T-cell (primary cell): ENCODE measurements at regions not wholly inside any gene's neighbourhood (a gene's known extent, or its start where the extent isn't known, plus 50 kb on each side); places are given as distances from the start of the nearest gene placed in this dataset.

Experiments
- ATAC-seq, 4 experiments: fragments of 200-7000 bp in 3 of 4; fragments of 150-1000 bp in 1 of 4; cut with Tn5 transposase; replicated peaks in 1 of 4; 1 replicate in 3 of 4; 2 replicates in 1 of 4; pipeline ENCODE4 v1.10.0; 2021; ENCODE audit warnings: moderate library complexity in 3 of 4, mild to moderate bottlenecking in 2 of 4, moderate number of reproducible peaks in 1 of 4
- CTCF ChIA-PET, 2 donors: fragments of 300-600 bp; sonication (Branson Sonifier 250); formaldehyde crosslinking; loops; one replicate each; lab custom pipeline; 2022; ENCODE audit warnings: antibody characterized with exemption in 2 of 2; lab: Charles Lee
- POLR2A ChIA-PET, 2 donors: fragments of 300-600 bp; sonication (Branson Sonifier 250); formaldehyde crosslinking; loops; one replicate each; lab custom pipeline; 2022; ENCODE audit warnings: antibody characterized with exemption in 2 of 2; lab: Charles Lee
- DNase-seq, 35 experiments: peaks; one replicate each; pipeline versions ENCODE4 v3.0.0 to v3.0.0-alpha.2; 2013 to 2023
- H3K27ac ChIP-seq: one replicate; pipeline ENCODE4 v1.5.1; 2013; ENCODE audit warnings: low read length
- H3K27me3 ChIP-seq, 2 experiments: replicated peaks in 1 of 2; 1 replicate in 1 of 2; 2 replicates in 1 of 2; pipeline versions ENCODE4 v1.6.1 to v1.7.0; 2013; ENCODE audit warnings: low read length in 1 of 2, mixed read lengths in 1 of 2; ENCODE audit not compliant: control insufficient read depth in 2 of 2, insufficient read depth in 2 of 2; ENCODE audit errors: extremely low read depth in 1 of 2
- H3K36me3 ChIP-seq, 2 donors: 1 replicate in 1 of 2; 2 replicates in 1 of 2; pipeline versions ENCODE4 v1.6.1 to v1.7.0; 2013; ENCODE audit warnings: low read length in 1 of 2; ENCODE audit not compliant: control insufficient read depth in 2 of 2, insufficient read depth in 1 of 2; ENCODE audit errors: extremely low read depth in 1 of 2
- H3K4me1 ChIP-seq, 2 experiments: 1 replicate in 1 of 2; 2 replicates in 1 of 2; pipeline versions ENCODE4 v1.6.1 to v1.7.0; 2013; ENCODE audit warnings: low read length in 2 of 2, mixed read lengths in 1 of 2; ENCODE audit not compliant: insufficient read depth in 2 of 2, control insufficient read depth in 1 of 2; ENCODE audit errors: extremely low read depth in 1 of 2
- H3K4me3 ChIP-seq, 2 donors: 1 replicate in 1 of 2; 2 replicates in 1 of 2; pipeline versions ENCODE4 v1.5.1 to v1.7.0; 2013; ENCODE audit warnings: mild to moderate bottlenecking in 2 of 2, low read length in 1 of 2, moderate library complexity in 1 of 2; ENCODE audit not compliant: control insufficient read depth in 1 of 2; ENCODE audit errors: extremely low read depth in 1 of 2
- H3K9me3 ChIP-seq: 2 replicates; pipeline ENCODE4 v1.7.0; 2013
- H3K27ac Mint-ChIP-seq, 2 donors: one replicate each; pipeline ENCODE4 v1.8.0; 2020 to 2021; ENCODE audit warnings: mild to moderate bottlenecking in 2 of 2, mixed read lengths in 2 of 2
- H3K27me3 Mint-ChIP-seq, 2 donors: one replicate each; pipeline ENCODE4 v1.8.0; 2021 to 2022; ENCODE audit warnings: mixed read lengths in 2 of 2
- H3K36me3 Mint-ChIP-seq: one replicate; pipeline ENCODE4 v1.8.0; 2021; ENCODE audit warnings: mixed read lengths
- H3K4me1 Mint-ChIP-seq, 3 donors: one replicate each; pipeline ENCODE4 v1.8.0; 2020 to 2022; ENCODE audit warnings: mixed read lengths in 3 of 3, mild to moderate bottlenecking in 1 of 3
- H3K4me3 Mint-ChIP-seq, 3 donors: one replicate each; pipeline ENCODE4 v1.8.0; 2020 to 2022; ENCODE audit warnings: mild to moderate bottlenecking in 3 of 3, mixed read lengths in 3 of 3, moderate library complexity in 3 of 3
- H3K9me3 Mint-ChIP-seq, 3 donors: one replicate each; pipeline ENCODE4 v1.8.0; 2020 to 2022; ENCODE audit warnings: mixed read lengths in 3 of 3
- WGBS: methylation state at CpG from one replicate; pipeline ENCODE4 v1.1.5; 2013; ENCODE audit warnings: missing lambda C conversion rate; ENCODE audit not compliant: insufficient coverage; 5-methylcytosine and 5-hydroxymethylcytosine counted together

- Histone ChIP-seq H3K27ac (no peak overlapping the region), H3K9me3 (no peaks in the 10 kb centered on the region), H3K4me1 (no peaks in the 10 kb centered on the region), H3K4me3 (no peak overlapping the region), H3K36me3 (no peaks in the 10 kb centered on the region), H3K27me3 (peaks cover 0 to 9% of the 10 kb centered on the region in 2 experiments)
- Mint-ChIP-seq H3K27ac (no peak overlapping the region), H3K4me3 (no peak overlapping the region), H3K9me3 (no peaks in the 10 kb centered on the region), H3K27me3 (peaks cover 0 to 3% of the 10 kb centered on the region in 2 donors), H3K4me1 (peaks cover 0 to 5% (median 0%) of the 10 kb centered on the region in 3 donors), H3K36me3 (no peaks in the 10 kb centered on the region)
- no peak for DNase-seq
- WGBS, result no CpG with 5 or more reads among the region's 4 CpGs
- POLR2A ChIA-PET, result no interaction called here
- CTCF ChIA-PET, result no interaction called here
- no peak for ATAC-seq
These were observed 88.2 kb downstream of the NREP start for GRCh38 chr5:111668477-111669414.

GRCh38 chr5:111667128-111667736 lies 89.8 kb downstream of the NREP start:
- Mint-ChIP-seq H3K27me3 (no peaks in the 10 kb centered on the region), H3K36me3 (no peaks in the 10 kb centered on the region), H3K4me1 (peaks cover 0 to 5% (median 0%) of the 10 kb centered on the region in 3 donors), H3K27ac (no peak overlapping the region), H3K4me3 (no peak overlapping the region), H3K9me3 (no peaks in the 10 kb centered on the region)
- ChIA-PET POLR2A (no interaction called here), CTCF (no interaction called here)
- H3K27me3 ChIP-seq, result peaks cover 0 to 9% of the 10 kb centered on the region in 2 experiments
- 56% methylated on average over 2 of the region's 2 CpGs for whole genome bisulfite sequencing
- ATAC-seq, result no peak
- H3K27ac ChIP-seq, result no peak overlapping the region
- H3K36me3 ChIP-seq, result no peaks in the 10 kb centered on the region
- DNase-seq, result no peak
- no peaks in the 10 kb centered on the region for H3K9me3 ChIP-seq
- no peaks in the 10 kb centered on the region for H3K4me1 ChIP-seq
- H3K4me3 ChIP-seq, result no peak overlapping the region

- H3K4me3 ChIP-seq, result no peak overlapping the region
- no peaks in the 10 kb centered on the region for H3K9me3 ChIP-seq
- H3K4me1 ChIP-seq, result no peaks in the 10 kb centered on the region
- Mint-ChIP-seq H3K27ac (no peak overlapping the region), H3K9me3 (peaks cover 3 to 9% (median 4%) of the 10 kb centered on the region in 3 donors), H3K4me3 (no peak overlapping the region), H3K4me1 (no peaks in the 10 kb centered on the region), H3K36me3 (no peaks in the 10 kb centered on the region), H3K27me3 (peaks cover 2 to 6% of the 10 kb centered on the region in 2 donors)
- no CpG with 5 or more reads among the region's 2 CpGs for WGBS
- no peak for ATAC-seq
- ChIA-PET POLR2A (no interaction called here), CTCF (no interaction called here)
- no peak overlapping the region for H3K27ac ChIP-seq
- H3K36me3 ChIP-seq, result no peaks in the 10 kb centered on the region
- H3K27me3 ChIP-seq, result no peaks in the 10 kb centered on the region
- no peak for DNase-seq
These were observed 100.4 kb downstream of the NREP start for GRCh38 chr5:111656580-111656979.

- no peak overlapping the region for H3K4me3 ChIP-seq
- H3K27me3 ChIP-seq, result no peaks in the 10 kb centered on the region
- no peak overlapping the region for H3K27ac ChIP-seq
- H3K9me3 Mint-ChIP-seq, result peaks cover 0 to 4% (median 4%) of the 10 kb centered on the region in 3 donors
- no CpG with 5 or more reads among the region's 2 CpGs for WGBS
- H3K4me1 Mint-ChIP-seq, result no peaks in the 10 kb centered on the region
- H3K27me3 Mint-ChIP-seq, result peaks cover 2 to 6% of the 10 kb centered on the region in 2 donors
- POLR2A ChIA-PET, result no interaction called here
- H3K9me3 ChIP-seq, result no peaks in the 10 kb centered on the region
- no peaks in the 10 kb centered on the region for H3K36me3 ChIP-seq
- DNase-seq, result no peak
- CTCF ChIA-PET, result no interaction called here
- ATAC-seq, result no peak
- H3K4me1 ChIP-seq, result no peaks in the 10 kb centered on the region
- H3K36me3 Mint-ChIP-seq, result no peaks in the 10 kb centered on the region
- H3K27ac Mint-ChIP-seq, result no peak overlapping the region
- H3K4me3 Mint-ChIP-seq, result no peak overlapping the region
These were observed 101.6 kb downstream of the NREP start for GRCh38 chr5:111655169-111655924.

GRCh38 chr5:111653408-111653807 lies 103.6 kb downstream of the NREP start:
- DNase-seq, result no peak
- CTCF ChIA-PET, result no interaction called here
- POLR2A ChIA-PET, result no interaction called here

GRCh38 chr5:111649516-111649915 lies 107.5 kb downstream of the NREP start:
- POLR2A ChIA-PET, result no interaction called here
- peaks cover 8 to 9% of the 10 kb centered on the region in 2 donors for H3K27me3 Mint-ChIP-seq
- no peaks in the 10 kb centered on the region for H3K4me1 Mint-ChIP-seq
- Histone ChIP-seq H3K9me3 (no peaks in the 10 kb centered on the region), H3K36me3 (no peaks in the 10 kb centered on the region), H3K4me1 (no peaks in the 10 kb centered on the region), H3K4me3 (no peak overlapping the region), H3K27ac (no peak overlapping the region), H3K27me3 (peaks cover 0 to 3% of the 10 kb centered on the region in 2 experiments)
- no peak overlapping the region for H3K4me3 Mint-ChIP-seq
- DNase-seq (no peak), ATAC-seq (no peak)
- 50% methylated on average over 1 of the region's 1 CpG for WGBS
- no peaks in the 10 kb centered on the region for H3K36me3 Mint-ChIP-seq
- no peaks in the 10 kb centered on the region for H3K9me3 Mint-ChIP-seq
- H3K27ac Mint-ChIP-seq, result no peak overlapping the region
- CTCF ChIA-PET, result no interaction called here

More at GRCh38 chr5:111653408-111653807, 103.6 kb downstream of the NREP start:
- Mint-ChIP-seq H3K4me1 (no peaks in the 10 kb centered on the region), H3K27me3 (peaks cover 2 to 6% of the 10 kb centered on the region in 2 donors), H3K4me3 (no peak overlapping the region), H3K9me3 (no peaks in the 10 kb centered on the region), H3K27ac (no peak overlapping the region), H3K36me3 (no peaks in the 10 kb centered on the region)
- H3K4me3 ChIP-seq, result no peak overlapping the region
- 53% methylated on average over 5 of the region's 6 CpGs for WGBS
- H3K9me3 ChIP-seq, result no peaks in the 10 kb centered on the region
- no peak overlapping the region for H3K27ac ChIP-seq
- H3K36me3 ChIP-seq, result no peaks in the 10 kb centered on the region
- peaks cover 0 to 3% of the 10 kb centered on the region in 2 experiments for H3K27me3 ChIP-seq
- no peak for ATAC-seq
- no peaks in the 10 kb centered on the region for H3K4me1 ChIP-seq
